HG03025 (cell line): ENCODE measurements at regions not wholly inside any gene's neighbourhood (a gene's known extent, or its start where the extent isn't known, plus 50 kb on each side); places are given as distances from the start of the nearest gene placed in this dataset.

Source experiments
- ATAC-seq: cut with Tn5 transposase; IDR thresholded peaks from one replicate; pipeline ENCODE4 v1.9.1; 2021; ENCODE audit warnings: mild to moderate bottlenecking, moderate library complexity; ENCODE audit not compliant: unreplicated experiment, low FRiP score

DNA sequence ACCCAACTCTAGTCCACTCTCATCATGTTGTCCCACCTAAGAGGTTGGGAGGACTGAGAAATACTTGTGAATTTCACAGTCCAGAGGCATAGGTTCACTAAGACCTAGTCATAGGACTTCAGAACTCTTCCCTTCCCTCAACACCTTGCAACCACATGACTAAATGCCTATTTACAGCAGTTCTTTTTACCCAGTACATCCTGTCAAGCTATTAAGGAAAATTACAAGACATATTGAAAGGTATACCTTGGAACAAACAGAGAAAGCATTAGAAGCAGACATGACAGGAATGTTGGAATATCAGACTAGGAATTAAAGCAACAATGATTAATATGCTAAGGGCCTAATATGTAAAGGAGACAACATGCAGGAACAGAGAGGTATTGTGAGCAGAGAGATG lies 563.8 kb upstream of the LRRC4C start:
- ATAC-seq, result no peak

DNA sequence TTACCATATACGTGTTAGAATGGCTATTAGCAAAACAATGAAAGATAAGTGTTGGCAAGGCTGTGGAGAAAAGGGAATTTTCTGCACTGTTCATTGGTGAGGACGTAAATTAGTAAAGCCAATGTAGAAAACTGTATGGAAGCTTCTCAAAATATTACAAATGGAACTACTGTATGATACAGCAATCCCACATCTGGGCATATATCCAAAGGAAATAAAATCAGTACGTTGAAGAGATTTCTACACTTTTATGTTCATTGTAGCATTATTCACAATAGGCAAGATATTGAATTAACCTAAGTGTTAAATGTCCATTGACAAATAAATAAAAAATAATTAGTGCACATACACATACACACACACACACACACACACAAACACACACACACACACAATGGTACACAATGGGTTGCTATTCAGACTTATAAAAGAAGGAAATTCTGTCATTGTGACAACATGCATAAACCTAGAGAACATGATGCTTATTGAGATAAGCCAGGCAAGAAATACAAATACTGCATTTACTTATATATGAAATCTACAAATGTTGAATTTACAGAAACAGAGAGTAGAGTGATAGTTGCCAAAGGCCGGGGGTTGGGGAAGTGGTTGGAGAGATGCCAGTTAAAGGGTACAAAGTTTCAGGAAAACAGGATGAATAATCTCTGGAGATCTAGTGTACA lies 565.8 kb upstream of the LRRC4C start:
- ATAC-seq, result no peak

DNA sequence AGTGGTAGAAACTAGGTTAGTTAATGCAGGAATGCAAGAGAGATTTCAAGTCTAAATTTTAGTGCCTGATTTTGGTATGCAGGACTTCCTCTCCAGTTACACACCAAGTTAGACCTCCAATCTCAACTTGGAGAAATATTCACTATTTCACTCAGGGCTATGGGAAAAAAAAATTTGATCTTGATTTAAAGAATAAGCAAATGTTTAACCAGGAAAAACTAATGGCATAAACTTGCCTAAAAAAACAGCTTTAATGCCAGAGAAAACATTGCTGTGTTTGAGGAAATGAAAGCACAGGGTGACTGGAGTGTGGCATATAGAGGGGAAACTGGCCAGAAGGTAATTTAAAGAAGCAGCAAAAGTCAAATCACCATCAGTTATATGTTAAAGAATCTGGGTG lies 575.4 kb upstream of the LRRC4C start:
- ATAC-seq, result no peak

DNA sequence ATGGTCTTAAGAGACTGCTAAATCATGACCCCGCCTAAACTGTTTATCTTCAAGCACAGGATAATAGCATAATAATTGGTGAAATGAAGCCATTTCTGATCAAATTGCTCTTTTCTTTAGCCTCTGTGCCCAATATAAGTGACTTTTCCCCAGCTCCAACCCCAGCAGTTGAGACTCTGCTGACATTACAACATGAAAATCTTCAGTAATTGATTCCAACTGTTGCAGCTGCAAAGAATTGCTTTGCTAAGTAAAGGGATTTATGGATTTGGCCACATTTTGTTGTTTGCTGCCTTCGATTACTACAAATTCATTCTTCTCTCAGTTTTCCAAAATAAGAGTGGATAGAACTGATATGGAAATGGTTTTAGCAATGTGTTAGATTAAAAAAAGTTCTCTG lies 576.7 kb upstream of the LRRC4C start:
- no peak for ATAC-seq

DNA sequence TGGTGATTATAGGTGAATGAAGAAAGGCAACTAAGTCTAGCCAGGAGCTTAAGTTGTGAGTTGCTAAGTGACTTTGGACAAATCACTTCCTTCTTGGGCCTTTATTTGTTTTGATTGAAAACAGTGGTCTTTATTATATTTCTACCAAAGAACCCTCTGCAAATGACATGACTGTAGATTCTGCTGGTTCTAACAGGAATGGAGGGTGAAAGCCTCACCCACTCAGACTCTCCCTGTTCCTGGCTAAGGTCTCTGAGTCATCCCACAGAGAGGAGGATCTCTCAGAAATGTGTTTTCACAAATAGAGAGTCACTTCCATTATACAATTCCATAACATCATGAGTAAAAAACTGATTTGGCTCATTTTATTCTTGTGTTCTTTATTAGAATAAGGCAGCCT lies 583.9 kb upstream of the LRRC4C start:
- no peak for ATAC-seq

DNA sequence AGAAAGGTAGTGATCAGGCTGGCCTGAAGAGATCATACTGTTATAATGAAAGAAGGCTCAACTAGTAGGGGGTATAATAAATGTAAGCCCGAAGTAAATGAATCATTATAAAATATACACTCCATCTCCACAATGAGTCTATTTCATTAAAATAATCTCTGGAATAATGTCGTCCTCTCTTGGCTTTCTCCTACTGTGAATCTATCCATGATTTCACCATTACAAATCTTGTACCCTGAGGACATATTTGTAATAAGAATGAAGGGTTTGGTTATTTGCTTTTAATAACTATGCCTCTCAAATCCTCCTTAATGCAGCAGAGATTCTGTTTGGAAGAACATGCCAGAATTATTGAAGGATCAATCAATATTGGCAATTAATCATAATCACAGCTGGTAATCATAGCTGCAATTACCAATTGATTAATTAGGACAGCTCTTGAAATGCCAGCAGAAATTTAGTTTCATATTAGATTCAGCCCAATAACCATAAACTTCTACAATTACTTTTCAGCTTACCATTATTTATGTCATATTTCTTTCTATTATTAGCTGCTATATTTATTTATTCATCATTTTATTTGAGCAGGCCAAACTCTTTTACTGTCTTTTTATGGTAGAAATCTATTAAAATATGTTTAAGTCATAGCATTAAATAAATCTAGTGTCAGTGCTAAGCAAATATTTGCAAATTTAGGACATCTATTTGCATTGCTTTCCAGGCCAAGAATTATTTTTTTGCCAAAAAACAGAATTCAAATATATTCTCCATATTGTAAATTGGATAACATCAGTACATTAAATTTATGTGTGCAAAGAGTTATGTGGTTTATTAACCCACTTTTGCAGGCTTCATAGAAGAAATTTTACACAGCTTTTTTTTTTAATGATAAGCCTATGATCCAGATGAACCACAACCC lies 588.4 kb upstream of the LRRC4C start:
- no peak for ATAC-seq

DNA sequence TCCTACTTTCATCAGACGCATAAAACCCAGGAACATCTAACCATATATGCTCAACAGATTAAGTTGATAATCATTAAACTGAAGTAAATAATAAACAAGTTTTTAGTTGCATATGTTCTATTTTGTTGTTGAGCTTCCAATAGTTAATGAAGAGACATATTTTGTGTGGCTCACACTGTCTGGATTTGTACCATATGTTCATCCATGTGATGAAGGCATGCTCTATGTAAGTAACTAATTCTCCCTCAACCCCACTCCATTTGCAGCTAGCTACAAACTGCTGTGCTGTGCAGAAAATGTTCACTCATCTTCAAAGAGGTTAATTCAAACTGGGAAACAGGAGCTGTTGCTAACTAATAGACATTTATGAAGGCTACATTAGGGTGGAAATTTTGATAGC lies 589.7 kb upstream of the LRRC4C start:
- no peak for ATAC-seq

DNA sequence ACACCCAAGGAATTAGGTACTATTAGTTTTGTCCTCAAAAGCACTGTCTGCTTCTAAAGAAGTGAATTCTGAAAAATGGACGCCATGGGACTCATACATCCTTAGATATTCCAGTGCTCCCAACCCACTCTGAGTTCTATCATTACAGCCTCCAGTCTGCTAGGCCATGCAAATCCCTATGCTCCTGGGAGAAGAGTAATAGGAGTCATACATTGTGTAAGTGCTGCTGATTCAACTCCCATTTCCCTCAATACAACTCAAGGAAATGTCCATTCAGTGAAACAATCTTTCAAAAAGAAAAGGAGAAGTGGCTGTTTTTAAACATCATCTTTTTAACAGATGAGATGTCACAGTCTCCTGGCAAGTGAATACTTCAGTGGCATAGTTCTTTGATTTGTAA lies 590.2 kb upstream of the LRRC4C start:
- ATAC-seq, result no peak

DNA sequence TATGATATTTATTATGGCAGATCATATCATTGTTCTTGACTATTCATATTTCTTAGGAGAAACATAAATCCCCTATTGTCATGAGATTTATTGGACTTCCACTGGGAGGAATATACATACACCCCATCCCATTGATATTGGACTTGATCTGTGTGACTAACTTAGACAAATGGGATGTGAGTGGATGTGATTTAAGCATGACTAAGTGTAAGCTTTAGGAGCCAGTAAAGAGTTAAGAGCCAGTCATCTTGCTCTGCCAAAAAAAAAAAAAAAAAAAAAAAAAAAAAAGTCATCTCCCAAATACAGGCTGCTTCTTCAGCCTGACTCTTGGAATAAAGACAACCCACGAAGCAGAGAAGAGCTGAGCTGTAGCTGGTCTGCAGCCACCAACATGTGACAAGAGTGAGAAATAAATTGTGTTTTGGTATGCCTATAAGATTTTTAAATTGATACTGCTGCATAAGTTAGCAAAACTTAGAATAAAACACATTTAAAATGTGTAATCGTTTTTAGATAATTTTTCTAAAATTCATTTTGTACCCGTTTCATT lies 595.0 kb upstream of the LRRC4C start:
- ATAC-seq, result no peak

DNA sequence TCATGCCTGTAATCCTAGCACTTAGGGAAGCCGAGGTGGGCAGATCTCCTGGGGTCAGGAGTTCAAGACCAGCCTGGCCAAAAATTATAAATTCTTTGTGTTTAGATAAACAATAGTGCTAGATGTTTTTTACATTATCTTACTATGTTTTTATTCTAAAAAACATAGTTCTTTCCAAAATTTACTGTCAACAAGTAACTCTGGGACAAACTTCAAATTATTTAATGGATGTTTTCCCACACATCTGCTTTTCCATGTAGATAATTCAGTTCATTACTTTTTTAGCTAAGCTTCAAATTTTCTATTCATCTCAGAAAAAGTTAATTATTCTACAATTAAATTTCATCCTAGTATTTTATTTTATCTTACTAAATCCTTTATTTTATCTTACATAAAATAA lies 596.2 kb upstream of the LRRC4C start:
- no peak for ATAC-seq

DNA sequence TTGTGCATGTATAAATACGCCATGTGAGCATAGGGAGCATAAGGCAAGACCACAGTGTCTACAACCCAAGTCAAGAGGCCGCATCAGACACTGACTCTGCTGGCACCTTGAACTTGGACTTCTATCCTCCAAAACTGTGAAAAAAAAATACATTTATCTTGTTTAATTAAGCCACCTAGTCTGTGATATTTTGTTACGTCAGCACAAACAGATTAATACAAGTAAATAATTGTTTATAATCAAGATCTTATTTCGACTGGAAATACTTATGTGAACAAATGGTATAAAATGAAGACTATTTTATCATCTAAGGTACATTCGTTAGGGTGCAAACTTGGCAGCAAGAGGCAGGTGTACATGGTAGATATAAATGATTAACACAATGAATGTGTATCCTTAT lies 599.3 kb upstream of the LRRC4C start:
- ATAC-seq, result no peak

DNA sequence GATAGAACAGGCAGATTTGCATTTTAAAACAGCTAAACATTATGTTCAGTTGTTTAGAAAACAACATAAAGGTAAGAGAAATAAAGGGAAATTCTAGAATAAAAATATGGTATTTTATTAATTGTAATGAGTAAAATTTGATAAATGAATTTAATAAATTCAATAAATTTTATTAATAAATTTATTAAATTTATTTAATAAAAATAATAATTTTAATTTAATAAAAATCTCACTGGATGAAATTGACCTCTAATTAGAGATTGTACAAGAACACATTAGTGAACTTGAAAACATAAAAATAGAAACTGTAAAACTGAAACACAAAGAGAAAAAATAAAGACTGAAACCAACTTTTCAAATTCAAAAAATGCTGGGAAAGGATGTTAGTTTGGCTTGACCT lies 605.7 kb upstream of the LRRC4C start:
- ATAC-seq, result no peak

DNA sequence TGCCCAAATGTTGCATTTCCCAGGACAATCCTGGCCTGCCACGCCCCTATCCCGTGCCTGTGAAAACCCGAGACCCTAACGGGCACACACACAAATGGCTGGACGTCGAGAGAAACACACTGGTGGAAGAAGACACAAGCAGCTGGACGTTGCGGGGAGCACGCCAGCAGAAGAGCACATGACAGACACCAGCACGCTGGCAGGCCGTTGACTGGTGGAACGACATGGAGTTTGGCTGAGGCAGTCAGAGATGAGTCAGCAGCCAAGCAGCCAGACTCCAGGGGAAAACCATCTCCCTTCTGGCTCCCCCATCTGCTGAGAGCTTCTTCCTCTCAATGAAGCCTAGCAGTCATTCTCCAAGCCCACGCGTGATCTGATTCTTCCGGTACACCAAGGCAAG lies 606.7 kb upstream of the LRRC4C start:
- no peak for ATAC-seq

DNA sequence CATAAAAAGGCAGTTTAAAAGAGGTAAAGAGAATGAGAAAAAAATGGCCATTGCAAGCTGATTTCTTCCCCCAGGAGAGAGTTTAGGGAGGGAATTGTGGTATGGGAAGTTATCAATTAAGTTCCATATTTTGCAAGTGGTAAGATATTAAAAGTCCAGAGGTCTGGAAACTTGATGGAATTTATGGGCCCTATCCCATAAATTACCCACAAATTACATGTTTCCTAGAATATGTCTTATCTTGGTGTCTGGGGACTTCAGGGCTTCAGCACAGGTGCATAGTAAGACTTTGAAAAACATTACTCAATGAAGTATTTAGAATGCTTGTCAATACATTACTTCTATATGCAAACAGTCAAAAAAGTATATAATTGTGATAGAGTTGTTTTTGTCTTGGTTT lies 614.9 kb upstream of the LRRC4C start:
- no peak for ATAC-seq

DNA sequence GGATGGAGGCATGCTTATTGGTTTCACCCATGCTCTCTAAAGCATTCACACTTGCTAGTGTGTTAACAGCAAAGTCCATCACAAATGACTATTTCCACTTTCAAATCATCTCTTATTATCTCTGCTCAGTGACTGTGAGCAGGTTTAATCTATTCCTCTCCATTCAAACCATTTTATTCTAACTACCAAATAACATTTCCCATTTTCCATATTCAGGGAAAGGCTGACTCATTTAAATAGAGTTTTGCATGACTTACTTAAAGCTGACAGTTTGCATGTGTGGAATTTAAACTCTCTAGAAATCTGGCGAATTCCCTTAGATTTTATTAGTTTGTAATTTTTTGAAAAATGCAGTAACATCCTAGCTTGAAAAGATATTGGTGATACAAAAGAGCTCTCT lies 615.7 kb upstream of the LRRC4C start:
- no peak for ATAC-seq

DNA sequence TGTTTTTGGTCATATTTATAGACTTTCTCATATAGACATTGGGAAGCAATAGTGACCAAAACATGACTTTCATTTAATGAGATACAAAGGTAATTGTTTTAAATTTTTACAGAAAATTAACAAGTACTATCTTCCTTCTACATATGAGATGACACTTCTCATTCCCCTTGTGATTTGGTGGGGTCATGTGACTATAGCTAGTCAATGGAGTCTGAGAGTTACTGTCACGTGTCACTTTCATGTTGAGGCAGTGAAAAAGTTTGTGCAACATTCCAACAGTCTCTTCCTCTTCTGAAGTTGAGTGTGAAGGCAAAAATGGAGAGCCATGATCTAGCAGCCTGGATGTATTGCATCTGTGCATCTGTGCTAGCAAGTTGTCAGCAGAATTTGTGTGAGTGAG lies 618.3 kb upstream of the LRRC4C start:
- no peak for ATAC-seq

DNA sequence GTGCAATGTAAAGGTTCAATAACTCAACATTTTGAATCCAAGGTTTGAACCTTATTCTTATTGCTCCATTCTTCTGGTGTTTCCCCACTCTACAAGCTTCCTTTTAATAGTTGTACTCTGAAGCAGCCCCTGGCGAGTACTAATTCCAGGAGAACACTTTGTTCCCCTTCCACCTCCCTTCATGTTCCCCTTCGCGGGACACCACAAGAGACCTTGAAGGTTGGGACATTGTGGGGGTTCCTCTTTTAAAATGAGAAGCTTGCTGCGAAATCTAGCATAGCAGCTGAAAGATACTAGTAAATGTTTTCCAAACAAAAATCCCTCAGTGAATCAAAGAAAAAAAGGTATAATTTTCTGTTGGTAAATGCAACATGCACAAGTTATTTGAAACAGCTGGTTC lies 626.3 kb upstream of the LRRC4C start:
- no peak for ATAC-seq

DNA sequence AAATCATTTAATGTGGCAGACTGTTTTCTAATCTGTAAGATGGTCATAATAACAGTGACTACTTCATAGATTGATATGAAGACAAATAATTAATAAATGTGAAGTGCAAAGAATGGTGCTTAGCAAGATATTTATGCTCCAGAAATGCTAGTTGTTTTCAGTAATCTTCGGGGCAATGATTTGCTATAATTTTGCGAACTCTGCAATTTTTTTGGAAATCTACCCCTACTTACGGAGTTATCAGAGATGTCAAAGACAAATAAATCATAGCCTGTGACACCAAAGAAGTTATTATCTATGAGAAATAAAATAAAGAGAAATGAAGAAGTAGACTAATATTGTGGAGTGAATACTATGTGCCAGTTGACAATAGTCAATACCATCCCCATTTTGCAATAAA lies 634.1 kb upstream of the LRRC4C start:
- ATAC-seq, result no peak

DNA sequence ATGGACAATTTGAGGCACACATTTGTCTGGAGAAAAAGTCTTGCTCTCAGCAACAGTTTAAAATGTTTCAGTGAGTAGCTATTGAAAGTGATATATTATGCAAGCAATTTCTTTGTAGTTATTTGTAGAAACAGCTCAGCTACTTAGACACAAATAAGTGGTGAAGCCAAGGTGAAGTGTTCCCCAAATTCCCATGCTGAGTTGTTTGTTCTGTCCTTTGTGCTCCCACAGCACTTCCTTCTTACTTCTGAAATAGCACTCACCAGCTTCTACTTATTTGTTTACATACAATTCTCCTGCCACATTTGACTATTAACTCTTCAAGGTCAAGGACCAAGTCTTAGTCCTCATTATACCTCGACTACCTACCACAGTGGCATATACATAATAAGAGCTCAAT lies 638.6 kb upstream of the LRRC4C start:
- ATAC-seq, result no peak

DNA sequence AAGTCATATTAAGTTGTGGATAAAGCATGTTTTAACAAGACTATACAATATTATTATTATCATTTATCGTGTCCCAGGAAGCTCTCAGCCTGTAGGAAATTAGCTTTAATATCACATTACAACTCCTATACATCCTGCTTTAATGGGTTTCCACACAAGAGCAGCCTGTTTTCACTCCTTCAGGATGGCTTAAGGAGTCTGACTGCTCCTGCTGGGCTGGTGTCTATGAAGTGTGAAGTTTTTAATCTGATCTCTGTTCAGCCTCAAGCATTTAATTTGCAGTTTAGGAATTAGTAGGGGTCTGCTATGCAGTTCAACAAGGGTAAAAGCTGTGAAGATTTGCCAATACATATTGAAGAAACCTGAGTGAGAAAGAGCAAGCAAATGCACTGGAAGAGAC lies 653.4 kb upstream of the LRRC4C start:
- no peak for ATAC-seq

DNA sequence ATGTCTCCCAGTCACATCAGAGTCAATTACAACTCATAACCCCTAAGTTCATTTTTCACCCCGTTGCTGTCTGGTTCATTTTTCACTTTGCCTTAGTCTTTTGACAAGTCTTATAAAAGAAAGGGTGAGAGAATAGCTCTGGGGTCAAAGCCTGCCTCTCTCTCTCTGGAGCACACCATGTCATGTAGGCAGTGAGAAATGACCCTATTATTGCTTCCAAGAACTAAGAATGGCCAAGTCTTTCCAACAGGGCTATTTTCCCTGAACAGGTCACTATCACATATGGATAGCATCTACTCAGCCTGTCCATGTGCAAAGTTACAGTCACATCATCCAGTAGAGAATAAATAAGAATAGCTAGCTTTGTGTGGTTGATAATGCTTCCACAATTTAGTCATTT lies 655.5 kb upstream of the LRRC4C start:
- no peak for ATAC-seq

DNA sequence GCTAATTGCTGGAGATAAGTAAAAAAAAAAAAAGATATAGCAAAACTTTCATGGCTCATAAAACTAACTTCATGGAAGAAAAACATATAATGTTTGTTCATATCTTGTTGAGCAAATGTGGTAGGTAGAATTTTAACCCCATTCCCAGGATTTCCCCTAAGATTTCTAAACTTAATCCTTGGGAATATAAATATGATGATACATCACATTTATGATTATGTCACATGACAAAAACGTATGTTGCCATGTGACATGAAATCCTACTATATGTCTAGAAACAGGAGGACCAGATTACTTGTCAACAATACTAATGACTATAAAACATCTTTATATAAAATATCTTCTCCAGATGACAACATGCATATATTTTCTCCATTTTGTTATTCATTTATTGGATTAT lies 679.0 kb upstream of the LRRC4C start:
- ATAC-seq, result no peak
